Loucy (cell line): ENCODE measurements at regions not wholly inside any gene's neighbourhood (a gene's known extent, or its start where the extent isn't known, plus 50 kb on each side); places are given as distances from the start of the nearest gene placed in this dataset.

Source experiments
- H2AFZ ChIP-seq: fragments of 200-600 bp; sonication (generic); 2 replicates; pipeline ENCODE4 v1.6.0; 2016; ENCODE audit warnings: antibody characterized with exemption, mild to moderate bottlenecking, low read length, moderate library complexity
- H3F3A ChIP-seq: fragments of 200-600 bp; 2 replicates; pipeline ENCODE4 v1.6.0; 2016; ENCODE audit warnings: antibody characterized with exemption, low read depth, mild to moderate bottlenecking
- H3K27me3 ChIP-seq: fragments of 200-600 bp; sonication (generic); 2 replicates; pipeline ENCODE4 v1.6.1; 2014; ENCODE audit warnings: low read length, mild to moderate bottlenecking; ENCODE audit not compliant: insufficient read depth, poor library complexity, severe bottlenecking
- H3K36me3 ChIP-seq: fragments of 200-600 bp; sonication (generic); 2 replicates; pipeline ENCODE4 v1.6.1; 2016; ENCODE audit warnings: low read length; ENCODE audit not compliant: insufficient read depth
- H3K4me1 ChIP-seq: fragments of 200-600 bp; sonication (generic); 2 replicates; pipeline ENCODE4 v1.5.1; 2014; ENCODE audit warnings: low read length, mild to moderate bottlenecking; ENCODE audit not compliant: insufficient read depth, poor library complexity, severe bottlenecking
- H3K4me2 ChIP-seq: fragments of 200-600 bp; sonication (generic); 2 replicates; pipeline ENCODE4 v1.6.0; 2014; ENCODE audit warnings: antibody characterized with exemption, low read length, low read depth, mild to moderate bottlenecking; ENCODE audit not compliant: poor library complexity, severe bottlenecking
- H3K4me3 ChIP-seq: fragments of 200-600 bp; sonication (generic); 2 replicates; pipeline ENCODE4 v1.5.1; 2014; ENCODE audit warnings: low read length, mild to moderate bottlenecking, mixed read lengths; ENCODE audit not compliant: poor library complexity, severe bottlenecking
- H3K79me2 ChIP-seq: fragments of 200-600 bp; sonication (generic); 2 replicates; pipeline ENCODE4 v1.6.1; 2014; ENCODE audit warnings: low read length; ENCODE audit not compliant: insufficient read depth
- H3K9ac ChIP-seq: fragments of 200-600 bp; sonication (generic); 2 replicates; pipeline ENCODE4 v1.6.0; 2014; ENCODE audit warnings: mild to moderate bottlenecking, low read depth, low read length, moderate library complexity; ENCODE audit not compliant: poor library complexity, severe bottlenecking
- H3K9me2 ChIP-seq: fragments of 200-600 bp; sonication (generic); replicated peaks from 2 replicates; pipeline ENCODE4 v1.6.1; 2016; ENCODE audit warnings: low read depth, low read length, mixed read lengths
- H3K9me3 ChIP-seq: fragments of 200-600 bp; sonication (generic); 2 replicates; pipeline ENCODE4 v1.6.1; 2014; ENCODE audit warnings: mild to moderate bottlenecking, antibody characterized with exemption, low read length, low read depth; ENCODE audit not compliant: insufficient read depth
- H4K20me1 ChIP-seq: fragments of 200-600 bp; sonication (generic); 2 replicates; pipeline ENCODE4 v1.6.0; 2014; ENCODE audit warnings: antibody characterized with exemption, low read length, mild to moderate bottlenecking; ENCODE audit not compliant: insufficient read depth, poor library complexity, severe bottlenecking
- CTCF ChIP-seq: fragments of 200-600 bp; sonication (generic); conservative IDR thresholded peaks from 2 replicates; pipeline ENCODE4 v1.5.1; 2014; ENCODE audit warnings: mild to moderate bottlenecking, antibody characterized with exemption, low read length
- EZH2phosphoT487 ChIP-seq: fragments of 200-600 bp; IDR thresholded peaks from 2 replicates; pipeline ENCODE4 v1.6.1; 2018; ENCODE audit warnings: antibody characterized with exemption, mild to moderate bottlenecking, moderate library complexity, borderline replicate concordance

GRCh38 chr2:240245184-240245583, 104.7 kb upstream of the OTOS start:
- no peak overlapping the region for H3K9ac ChIP-seq
- no peak for TF ChIP-seq EZH2phosphoT487
- TF ChIP-seq CTCF = no peak
- H4K20me1 ChIP-seq = no peaks in the 10 kb centered on the region
- peaks cover 17% of the 10 kb centered on the region; the same call in 1 of the 2 replicates for H3K9me3 ChIP-seq
- H2AFZ ChIP-seq = no peak overlapping the region
- H3K36me3 ChIP-seq = no peaks in the 10 kb centered on the region
- H3K4me3 ChIP-seq = no peak overlapping the region
- H3K9me2 ChIP-seq = no peaks in the 10 kb centered on the region
- no peaks in the 10 kb centered on the region for H3K27me3 ChIP-seq
- no peaks in the 10 kb centered on the region for H3K4me1 ChIP-seq
- H3K79me2 ChIP-seq = no peaks in the 10 kb centered on the region
- no peak overlapping the region for H3K4me2 ChIP-seq
- no peaks in the 10 kb centered on the region for H3F3A ChIP-seq

- Histone ChIP-seq H3K79me2 (no peaks in the 10 kb centered on the region), H3K27me3 (no peaks in the 10 kb centered on the region), H2AFZ (no peak overlapping the region), H3K9me3 (peaks cover 17% of the 10 kb centered on the region; the same call in 1 of the 2 replicates), H3K4me2 (no peak overlapping the region), H3F3A (no peaks in the 10 kb centered on the region), H3K4me3 (no peak overlapping the region), H4K20me1 (no peaks in the 10 kb centered on the region), H3K9me2 (no peaks in the 10 kb centered on the region), H3K36me3 (no peaks in the 10 kb centered on the region), H3K4me1 (no peaks in the 10 kb centered on the region), H3K9ac (no peak overlapping the region)
- no peak for TF ChIP-seq EZH2phosphoT487
- no peak for TF ChIP-seq CTCF
Observed at GRCh38 chr2:240245706-240246105, 105.2 kb upstream of the OTOS start.

GRCh38 chr2:240246173-240246820, 105.8 kb upstream of the OTOS start:
- no peaks in the 10 kb centered on the region for H3K27me3 ChIP-seq

More at GRCh38 chr2:240246173-240246820, 105.8 kb upstream of the OTOS start:
- H3K4me1 ChIP-seq = no peaks in the 10 kb centered on the region
- H3K4me2 ChIP-seq = no peak overlapping the region
- no peak overlapping the region for H3K9ac ChIP-seq
- H3K79me2 ChIP-seq = no peaks in the 10 kb centered on the region
- TF ChIP-seq EZH2phosphoT487 (no peak), CTCF (no peak)
- no peaks in the 10 kb centered on the region for H4K20me1 ChIP-seq
- no peak overlapping the region for H2AFZ ChIP-seq
- H3K9me3 ChIP-seq = peaks cover 17% of the 10 kb centered on the region; the same call in 1 of the 2 replicates
- H3K9me2 ChIP-seq = no peaks in the 10 kb centered on the region
- H3F3A ChIP-seq = no peaks in the 10 kb centered on the region
- no peak overlapping the region for H3K4me3 ChIP-seq
- no peaks in the 10 kb centered on the region for H3K36me3 ChIP-seq
